NB4 (cell line): ENCODE measurements at regions not wholly inside any gene's neighbourhood (a gene's known extent, or its start where the extent isn't known, plus 50 kb on each side); places are given as distances from the start of the nearest gene placed in this dataset.
A peak's percentile ranks its signal among the peaks of the same experiment; 100 is the strongest.

Experiments used
- DNase-seq: peaks from one replicate; pipeline ENCODE4 v3.0.0; 2010; ENCODE audit warnings: low read depth
- H3K4me3 ChIP-seq: one replicate; pipeline ENCODE4 v1.5.1; 2011; ENCODE audit warnings: mild to moderate bottlenecking, low read depth, low read length, moderate library complexity
- MYC ChIP-seq: IDR thresholded peaks from 2 replicates; pipeline ENCODE4 v1.6.1; 2011; ENCODE audit warnings: low read depth, low read length
- POLR2A ChIP-seq: IDR thresholded peaks from 2 replicates; pipeline ENCODE4 v1.6.1; 2011; ENCODE audit warnings: mild to moderate bottlenecking; ENCODE audit not compliant: insufficient read length; ENCODE audit errors: extremely low read depth
- TF ChIP-seq, protein P1 (sequence below): IDR thresholded peaks from one replicate; pipeline ENCODE4 v1.5.1; 2012; ENCODE audit warnings: low read depth, low read length
- TF ChIP-seq, protein P2 (sequence below): IDR thresholded peaks from 2 replicates; pipeline ENCODE4 v1.6.1; 2011; ENCODE audit warnings: low read depth, low read length

DNA sequence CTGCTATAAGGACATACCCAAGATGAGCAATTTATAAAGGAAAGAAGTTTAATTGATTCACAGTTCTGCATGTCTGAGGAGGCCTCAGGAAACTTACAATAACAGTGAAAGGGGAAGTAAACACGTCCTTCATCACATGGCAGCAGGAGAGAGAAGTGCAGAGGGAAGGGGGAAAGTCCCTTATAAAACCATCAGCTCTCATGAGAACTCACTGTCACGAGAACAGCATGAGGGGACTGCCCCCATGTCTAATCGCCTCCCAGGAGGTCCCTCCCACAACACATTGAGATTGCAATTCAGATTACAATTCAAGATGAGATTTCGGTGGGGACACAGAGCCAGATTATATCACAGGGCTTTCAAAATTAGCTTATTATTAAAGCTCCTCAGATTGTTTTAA is 209.5 kb upstream of the PPP3CA start:
- TF ChIP-seq, protein P1, sequence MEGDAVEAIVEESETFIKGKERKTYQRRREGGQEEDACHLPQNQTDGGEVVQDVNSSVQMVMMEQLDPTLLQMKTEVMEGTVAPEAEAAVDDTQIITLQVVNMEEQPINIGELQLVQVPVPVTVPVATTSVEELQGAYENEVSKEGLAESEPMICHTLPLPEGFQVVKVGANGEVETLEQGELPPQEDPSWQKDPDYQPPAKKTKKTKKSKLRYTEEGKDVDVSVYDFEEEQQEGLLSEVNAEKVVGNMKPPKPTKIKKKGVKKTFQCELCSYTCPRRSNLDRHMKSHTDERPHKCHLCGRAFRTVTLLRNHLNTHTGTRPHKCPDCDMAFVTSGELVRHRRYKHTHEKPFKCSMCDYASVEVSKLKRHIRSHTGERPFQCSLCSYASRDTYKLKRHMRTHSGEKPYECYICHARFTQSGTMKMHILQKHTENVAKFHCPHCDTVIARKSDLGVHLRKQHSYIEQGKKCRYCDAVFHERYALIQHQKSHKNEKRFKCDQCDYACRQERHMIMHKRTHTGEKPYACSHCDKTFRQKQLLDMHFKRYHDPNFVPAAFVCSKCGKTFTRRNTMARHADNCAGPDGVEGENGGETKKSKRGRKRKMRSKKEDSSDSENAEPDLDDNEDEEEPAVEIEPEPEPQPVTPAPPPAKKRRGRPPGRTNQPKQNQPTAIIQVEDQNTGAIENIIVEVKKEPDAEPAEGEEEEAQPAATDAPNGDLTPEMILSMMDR, result no peak
- TF ChIP-seq, protein P2, sequence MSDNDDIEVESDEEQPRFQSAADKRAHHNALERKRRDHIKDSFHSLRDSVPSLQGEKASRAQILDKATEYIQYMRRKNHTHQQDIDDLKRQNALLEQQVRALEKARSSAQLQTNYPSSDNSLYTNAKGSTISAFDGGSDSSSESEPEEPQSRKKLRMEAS, result no peak
- TF ChIP-seq MYC (no peak), POLR2A (no peak)
- DNase-seq, result peak; percentile 18

DNA sequence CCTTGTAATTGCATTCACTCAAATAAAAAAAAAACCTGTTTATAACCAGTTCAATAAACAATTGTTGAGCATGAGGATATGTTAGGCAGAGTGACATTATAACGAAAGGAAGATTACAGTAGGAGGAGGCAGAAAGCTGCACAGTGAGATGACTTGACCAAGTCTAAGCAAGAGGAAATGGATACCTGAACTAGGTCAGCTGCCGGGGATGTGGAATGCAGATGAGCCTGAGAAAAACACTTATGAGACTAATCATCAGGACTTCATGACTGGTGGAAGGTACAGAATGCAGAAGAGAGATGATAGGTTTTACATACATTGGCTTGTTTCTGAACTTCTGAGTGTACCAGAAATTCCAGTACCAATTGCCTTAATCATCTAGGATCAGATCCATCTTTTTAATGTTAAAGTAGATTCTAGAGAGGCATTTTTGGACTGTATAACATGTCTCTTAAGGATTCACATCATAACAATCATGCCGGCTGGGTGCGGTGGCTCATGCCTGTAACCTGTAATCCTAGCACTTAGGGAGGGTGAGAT is 208.1 kb upstream of the PPP3CA start:
- no peak for DNase-seq
- TF ChIP-seq, protein P1, result no peak
- TF ChIP-seq POLR2A (no peak), MYC (no peak)
- TF ChIP-seq, protein P2, result no peak
- H3K4me3 ChIP-seq, result no peak overlapping the region

More for the DNA sequence above, 209.5 kb upstream of the PPP3CA start:
- H3K4me3 ChIP-seq, result no peak overlapping the region

DNA sequence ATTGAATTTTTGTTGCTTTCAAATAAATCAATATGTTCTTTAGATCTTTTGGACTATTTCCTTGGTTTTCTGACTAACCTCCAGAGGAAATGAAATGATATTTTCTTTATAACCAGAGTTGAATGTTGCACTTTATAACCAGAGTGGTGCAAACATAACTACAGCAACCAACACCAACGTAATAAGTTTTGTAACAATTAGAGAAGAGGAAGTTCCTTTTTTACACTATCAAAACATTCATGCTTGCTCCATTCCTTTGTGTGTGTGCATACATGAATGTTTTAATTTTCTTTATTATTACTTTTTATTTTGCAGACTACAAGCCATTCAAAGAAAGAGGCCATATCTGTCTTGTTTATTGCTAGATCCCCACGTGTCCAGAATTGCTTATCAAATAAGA is 193.0 kb upstream of the PPP3CA start:
- peak; percentile 50 for DNase-seq
- H3K4me3 ChIP-seq, result no peak overlapping the region
- TF ChIP-seq POLR2A (no peak), MYC (no peak)
- TF ChIP-seq, protein P2, result no peak
- TF ChIP-seq, protein P1, result no peak

DNA sequence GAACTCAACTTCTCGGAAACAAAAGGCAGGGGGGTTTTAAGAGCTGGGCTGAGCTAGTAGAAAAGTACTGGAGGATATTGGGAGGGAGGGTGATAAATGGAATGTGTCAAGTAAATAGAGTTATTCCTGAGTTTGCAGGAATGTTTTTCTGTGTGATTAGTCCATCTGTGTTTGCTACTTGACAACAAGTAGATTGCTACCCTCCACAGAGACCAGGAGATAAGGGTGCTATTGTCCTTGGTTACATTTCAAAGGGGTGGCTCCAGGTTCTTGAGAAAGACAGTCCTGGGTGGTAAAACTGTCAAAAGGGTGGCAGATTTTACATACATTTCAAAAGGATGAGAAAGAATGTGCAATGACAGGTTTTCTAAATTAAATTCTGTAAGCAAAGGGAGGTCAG is 181.2 kb upstream of the PPP3CA start:
- DNase-seq, result no peak
- TF ChIP-seq MYC (no peak), POLR2A (no peak)
- TF ChIP-seq, protein P1, result no peak
- TF ChIP-seq, protein P2, result no peak
- no peak overlapping the region for H3K4me3 ChIP-seq

DNA sequence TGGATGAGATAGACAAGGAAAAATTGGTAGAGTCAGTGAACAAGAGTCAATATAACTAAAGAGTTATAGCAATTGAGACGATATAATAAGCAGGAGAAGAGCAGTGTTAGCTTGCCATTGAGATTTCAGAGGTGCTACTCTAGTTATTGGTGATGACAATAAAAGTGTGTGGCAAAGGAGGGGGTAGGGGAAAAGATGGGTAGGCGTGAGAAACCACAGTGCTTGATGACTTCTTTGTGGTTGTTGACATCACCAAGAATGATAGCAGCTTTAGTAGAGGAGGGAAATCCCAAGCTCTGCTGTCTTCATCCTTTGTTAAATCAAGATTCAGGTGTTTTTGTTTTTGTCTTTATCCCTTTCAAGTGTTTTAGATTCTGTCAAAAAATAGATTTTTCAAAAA is 179.9 kb upstream of the PPP3CA start:
- TF ChIP-seq MYC, result no peak
- no peak for TF ChIP-seq POLR2A
- TF ChIP-seq, protein P2, result no peak
- TF ChIP-seq, protein P1, result no peak
- DNase-seq, result peak; percentile 23
- no peak overlapping the region for H3K4me3 ChIP-seq

DNA sequence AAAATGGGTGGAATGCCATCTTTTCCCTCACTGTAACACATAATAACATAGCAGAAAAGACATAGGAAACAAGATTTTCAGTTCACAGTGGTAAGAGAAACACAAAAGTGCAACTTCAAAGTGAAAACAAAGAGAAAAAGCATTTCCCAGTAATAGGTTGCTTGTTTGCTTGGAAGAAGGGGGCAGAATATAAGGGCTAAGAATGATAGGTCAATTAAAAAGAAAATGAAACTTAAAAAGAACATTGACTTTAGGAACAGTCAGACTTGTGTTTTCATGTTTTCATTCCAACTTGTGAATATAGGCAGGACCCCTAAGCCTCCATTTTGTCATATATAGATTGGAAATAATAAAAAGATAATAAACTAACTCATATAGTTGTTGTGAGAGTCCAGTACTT is 168.2 kb upstream of the PPP3CA start:
- DNase-seq, result no peak
- TF ChIP-seq, protein P1, result no peak
- TF ChIP-seq MYC (no peak), POLR2A (no peak)
- TF ChIP-seq, protein P2, result no peak
- no peak overlapping the region for H3K4me3 ChIP-seq
